ENCODE measurements at regions not wholly inside any gene's neighbourhood (a gene's known extent, or its start where the extent isn't known, plus 50 kb on each side); places are given as distances from the start of the nearest gene placed in this dataset.

GRCh38 chr12:115163710-115164109, 479.7 kb upstream of the TBX3 start:
- no peak for ATAC-seq
- no peak for DNase-seq (ENCODE audit: low spot score)

- DNase-seq (ENCODE audit: low spot score) (no peak), ATAC-seq (no peak)
Observed at GRCh38 chr12:115160271-115161128, 476.5 kb upstream of the TBX3 start.

GRCh38 chr12:115158816-115159215, 474.8 kb upstream of the TBX3 start:
- DNase-seq (ENCODE audit: low spot score), result no peak

GRCh38 chr12:115155665-115156645, 472.0 kb upstream of the TBX3 start:
- no peak for DNase-seq (ENCODE audit: low spot score)
- ATAC-seq, result no peak

More at GRCh38 chr12:115158816-115159215, 474.8 kb upstream of the TBX3 start:
- ATAC-seq, result no peak

GRCh38 chr12:115149685-115150378, 465.9 kb upstream of the TBX3 start:
- DNase-seq (ENCODE audit: low spot score) (no peak), ATAC-seq (no peak)

- DNase-seq (ENCODE audit: low spot score), result no peak
Observed at GRCh38 chr12:115149279-115149678, 465.3 kb upstream of the TBX3 start.

GRCh38 chr12:115147916-115148315, 463.9 kb upstream of the TBX3 start:
- DNase-seq (ENCODE audit: low spot score) (no peak), ATAC-seq (no peak)

More at GRCh38 chr12:115149279-115149678, 465.3 kb upstream of the TBX3 start:
- ATAC-seq, result no peak

GRCh38 chr12:115146453-115146852, 462.5 kb upstream of the TBX3 start:
- ATAC-seq, result no peak

GRCh38 chr12:115144425-115144824, 460.4 kb upstream of the TBX3 start:
- DNase-seq (ENCODE audit: low spot score) (no peak), ATAC-seq (no peak)

More at GRCh38 chr12:115146453-115146852, 462.5 kb upstream of the TBX3 start:
- DNase-seq (ENCODE audit: low spot score), result no peak

GRCh38 chr12:115140981-115141655, 457.1 kb upstream of the TBX3 start:
- ATAC-seq (no peak), DNase-seq (ENCODE audit: low spot score) (no peak)

- DNase-seq (ENCODE audit: low spot score) (no peak), ATAC-seq (no peak)
Observed at GRCh38 chr12:115137812-115138521, 454.0 kb upstream of the TBX3 start.

GRCh38 chr12:115135800-115136211, 451.8 kb upstream of the TBX3 start:
- DNase-seq (ENCODE audit: low spot score), result peak; percentile 88
- peak; percentile 95 for ATAC-seq

- DNase-seq (ENCODE audit: low spot score) (no peak), ATAC-seq (no peak)
Observed at GRCh38 chr12:115134298-115134697, 450.3 kb upstream of the TBX3 start.

GRCh38 chr12:115132905-115133304, 448.9 kb upstream of the TBX3 start:
- DNase-seq (ENCODE audit: low spot score) (no peak), ATAC-seq (no peak)

GRCh38 chr12:115132145-115132544, 448.2 kb upstream of the TBX3 start:
- no peak for DNase-seq (ENCODE audit: low spot score)
- no peak for ATAC-seq

- peak; percentile 55 for DNase-seq (ENCODE audit: low spot score)
- ATAC-seq, result peak; percentile 98
Observed at GRCh38 chr12:115129727-115130126, 445.8 kb upstream of the TBX3 start.

GRCh38 chr12:115121053-115121452, 437.1 kb upstream of the TBX3 start:
- ATAC-seq (no peak), DNase-seq (ENCODE audit: low spot score) (no peak)

GRCh38 chr12:115118177-115118724, 434.3 kb upstream of the TBX3 start:
- DNase-seq (ENCODE audit: low spot score) (no peak), ATAC-seq (no peak)

GRCh38 chr12:115114140-115114539, 430.2 kb upstream of the TBX3 start:
- DNase-seq (ENCODE audit: low spot score) (no peak), ATAC-seq (no peak)
